Lung (tissue), 11 donors: ENCODE measurements at regions not wholly inside any gene's neighbourhood (a gene's known extent, or its start where the extent isn't known, plus 50 kb on each side); places are given as distances from the start of the nearest gene placed in this dataset.

ENCODE experiments used
- ATAC-seq: fragments of 200-7000 bp; cut with Tn5 transposase; one replicate; pipeline ENCODE4 v1.9.1; 2020; ENCODE audit warnings: moderate number of reproducible peaks; ENCODE audit not compliant: insufficient read depth, low FRiP score
- DNase-seq, 3 donors: peaks; one replicate each; pipeline ENCODE4 v3.0.0-alpha.2; 2013 to 2017
- H3K27ac ChIP-seq, 2 donors: one replicate each; pipeline ENCODE4 v1.5.1; 2013; ENCODE audit warnings: mild to moderate bottlenecking in 2 of 2, moderate library complexity in 2 of 2, control low read depth in 1 of 2, inconsistent platforms in 1 of 2, low read depth in 1 of 2, low read length in 1 of 2
- H3K27me3 ChIP-seq, 3 donors: one replicate each; pipeline ENCODE4 v1.5.1; 2013; ENCODE audit warnings: low read length in 2 of 3; ENCODE audit not compliant: control insufficient read depth in 3 of 3, insufficient read depth in 3 of 3
- H3K36me3 ChIP-seq, 4 donors: one replicate each; pipeline ENCODE4 v1.5.1; 2013; ENCODE audit warnings: low read length in 4 of 4, mild to moderate bottlenecking in 1 of 4, moderate library complexity in 1 of 4; ENCODE audit not compliant: control insufficient read depth in 4 of 4, insufficient read depth in 4 of 4
- H3K4me1 ChIP-seq, 5 donors: one replicate each; pipeline ENCODE4 v1.5.1; 2013; ENCODE audit warnings: low read length in 5 of 5, mild to moderate bottlenecking in 2 of 5, moderate library complexity in 1 of 5; ENCODE audit not compliant: control insufficient read depth in 5 of 5, insufficient read depth in 5 of 5
- H3K4me3 ChIP-seq: one replicate; pipeline ENCODE4 v1.5.1; 2013; ENCODE audit warnings: mild to moderate bottlenecking, control low read depth, moderate library complexity
- H3K9ac ChIP-seq, 2 donors: one replicate each; pipeline ENCODE4 v1.5.1; 2013; ENCODE audit warnings: low read length in 2 of 2, control low read depth in 1 of 2; ENCODE audit not compliant: insufficient read depth in 1 of 2
- H3K9me3 ChIP-seq, 4 donors: one replicate each; pipeline ENCODE4 v1.5.1; 2013; ENCODE audit warnings: low read length in 3 of 4, mild to moderate bottlenecking in 1 of 4, moderate library complexity in 1 of 4; ENCODE audit not compliant: control insufficient read depth in 4 of 4, insufficient read depth in 3 of 4
- CTCF ChIP-seq: IDR thresholded peaks from 2 replicates; pipeline ENCODE4 v1.5.1; 2012; ENCODE audit warnings: mild to moderate bottlenecking; ENCODE audit errors: control extremely low read depth, extremely low read depth
- WGBS, 2 donors: extraction: QIAGEN DNeasy Blood & Tissue Kit; methylation state at CpG; one replicate each; pipeline ENCODE4 v1.1.7; 2013; 5-methylcytosine and 5-hydroxymethylcytosine counted together
- donor health status: control.
- donor health status: control.
- donor health status: Bipolar disorder and iron deficiency.
- donor health status: healthy.
- donor health status: DM: yes; HTN: yes; CAD: no.

DNA sequence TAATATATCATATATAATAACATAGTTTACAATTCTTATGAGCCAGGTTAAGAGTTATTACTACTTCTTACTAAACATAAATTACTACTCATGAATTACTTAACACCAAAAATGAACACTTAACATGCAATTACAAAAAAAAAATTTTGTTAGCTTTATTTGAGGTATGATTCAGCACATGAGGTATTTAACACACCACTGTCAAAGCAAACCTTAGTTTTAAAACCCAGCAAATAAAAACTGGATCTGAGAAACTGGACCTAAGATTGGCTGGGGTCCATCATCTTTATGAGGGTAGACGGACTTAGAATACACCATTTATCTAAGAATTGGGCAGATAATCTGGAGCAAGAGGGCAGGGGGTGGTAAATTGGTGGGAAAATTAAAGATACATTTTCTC is 81.8 kb upstream of the CREB1 start:
- no peak for TF ChIP-seq CTCF
- Histone ChIP-seq H3K27ac (no peak overlapping the region), H3K36me3 (no peaks in the 10 kb centered on the region), H3K4me3 (no peak overlapping the region), H3K27me3 (peaks cover 0 to 3% (median 0%) of the 10 kb centered on the region in 3 donors), H3K4me1 (no peaks in the 10 kb centered on the region), H3K9ac (no peak overlapping the region), H3K9me3 (no peaks in the 10 kb centered on the region)
- ATAC-seq (no peak), DNase-seq (no peak)
- WGBS, 2 donors, result 80 to 91% methylated on average over 1 of the region's 1 CpG

DNA sequence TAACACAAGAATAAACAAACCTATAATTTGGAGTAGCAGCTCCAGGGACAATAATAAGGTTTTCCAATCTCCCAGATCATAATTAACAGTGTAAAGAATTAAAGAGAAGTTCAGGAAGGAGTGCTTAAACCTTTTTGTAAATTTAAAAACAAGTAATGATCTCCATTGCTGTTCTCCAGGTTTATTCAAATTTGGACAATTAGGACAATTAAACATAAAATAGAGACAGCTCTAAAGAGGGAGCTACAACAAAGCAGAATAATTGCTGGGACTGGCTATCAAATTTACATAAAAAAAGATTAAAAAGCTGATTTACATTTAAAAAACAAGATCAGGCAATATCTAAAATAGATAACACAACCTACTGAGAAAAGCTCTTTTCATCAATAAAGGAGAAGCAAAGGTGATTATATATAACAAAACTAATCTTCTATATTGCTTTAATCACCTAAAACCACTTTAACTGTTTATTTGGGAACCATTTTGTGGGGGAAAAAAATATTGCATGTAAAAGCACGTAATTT is 80.1 kb upstream of the CREB1 start:
- no peak for DNase-seq
- H3K27me3 ChIP-seq, result peaks cover 0 to 3% (median 0%) of the 10 kb centered on the region in 3 donors
- no peaks in the 10 kb centered on the region for H3K9me3 ChIP-seq
- no peaks in the 10 kb centered on the region for H3K36me3 ChIP-seq
- no peak overlapping the region for H3K9ac ChIP-seq
- no peak overlapping the region for H3K4me3 ChIP-seq
- TF ChIP-seq CTCF, result no peak
- no peak for ATAC-seq
- 86 to 89% methylated on average over 1 of the region's 1 CpG for WGBS, 2 donors
- H3K4me1 ChIP-seq, result no peaks in the 10 kb centered on the region
- no peak overlapping the region for H3K27ac ChIP-seq

- no peaks in the 10 kb centered on the region for H3K36me3 ChIP-seq
- no peak overlapping the region for H3K27ac ChIP-seq
- no peak for DNase-seq
- H3K4me3 ChIP-seq, result no peak overlapping the region
- no peaks in the 10 kb centered on the region for H3K4me1 ChIP-seq
- no peaks in the 10 kb centered on the region for H3K9me3 ChIP-seq
- peaks cover 0 to 3% (median 0%) of the 10 kb centered on the region in 3 donors for H3K27me3 ChIP-seq
- TF ChIP-seq CTCF, result no peak
- no peak for ATAC-seq
- H3K9ac ChIP-seq, result no peak overlapping the region
- WGBS, 2 donors, result 63 to 71% methylated on average over 1 of the region's 1 CpG
Observed at GRCh38 chr2:207450186-207450585, 79.6 kb upstream of the CREB1 start.

DNA sequence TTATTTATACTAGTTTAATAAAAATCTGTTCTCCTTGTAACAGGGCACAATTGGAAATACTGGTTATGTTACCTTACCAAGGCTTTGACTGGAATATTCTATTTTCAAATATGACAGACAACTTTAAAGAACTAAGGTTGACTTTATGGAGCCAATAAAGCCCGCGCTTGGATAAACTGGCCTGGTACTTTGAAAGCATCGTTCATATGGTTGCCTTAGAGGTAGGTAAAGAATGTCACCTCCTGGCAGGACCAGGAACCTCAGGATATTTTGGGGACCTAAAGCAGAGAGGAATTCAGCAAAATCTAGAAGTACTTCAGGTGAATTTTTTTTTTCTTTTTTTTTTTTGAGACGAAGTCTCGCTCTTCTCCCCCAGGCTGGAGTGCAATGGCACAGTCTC is 71.2 kb upstream of the CREB1 start:
- WGBS, 2 donors, result 85 to 94% methylated on average over 5 of the region's 5 CpGs
- Histone ChIP-seq H3K4me1 (no peaks in the 10 kb centered on the region), H3K27ac (no peak overlapping the region), H3K27me3 (no peaks in the 10 kb centered on the region), H3K36me3 (no peaks in the 10 kb centered on the region), H3K9me3 (peaks cover 0 to 2% (median 0%) of the 10 kb centered on the region in 4 donors), H3K4me3 (no peak overlapping the region), H3K9ac (no peak overlapping the region)
- DNase-seq, result no peak
- ATAC-seq, result no peak
- no peak for TF ChIP-seq CTCF
